ENCODE measurements at regions not wholly inside any gene's neighbourhood (a gene's known extent, or its start where the extent isn't known, plus 50 kb on each side); places are given as distances from the start of the nearest gene placed in this dataset.

- DNase-seq (ENCODE audit: low read depth in 2 of 2) = no peak
These were observed 77.4 kb downstream of the NCOR2 start for GRCh38 chr12:124489915-124490583.

GRCh38 chr12:124489220-124489619 lies 78.2 kb downstream of the NCOR2 start:
- DNase-seq (ENCODE audit: low read depth in 2 of 2) = no peak

GRCh38 chr12:124488520-124488919 lies 78.9 kb downstream of the NCOR2 start:
- DNase-seq (ENCODE audit: low read depth in 2 of 2) = no peak

- DNase-seq (ENCODE audit: low read depth in 2 of 2) = no peak
These were observed 79.6 kb downstream of the NCOR2 start for GRCh38 chr12:124487834-124488165.

GRCh38 chr12:124487066-124487833 lies 80.2 kb downstream of the NCOR2 start:
- no peak for DNase-seq (ENCODE audit: low read depth in 2 of 2)

GRCh38 chr12:124486346-124486963 lies 81.0 kb downstream of the NCOR2 start:
- DNase-seq (ENCODE audit: low read depth in 2 of 2) = no peak

GRCh38 chr12:124485371-124485770 lies 82.0 kb downstream of the NCOR2 start:
- DNase-seq (ENCODE audit: low read depth in 2 of 2) = no peak

GRCh38 chr12:124484526-124484953 lies 82.9 kb downstream of the NCOR2 start:
- no peak for DNase-seq (ENCODE audit: low read depth in 2 of 2)

- no peak for DNase-seq (ENCODE audit: low read depth in 2 of 2)
These were observed 83.3 kb downstream of the NCOR2 start for GRCh38 chr12:124484067-124484466.

- no peak for DNase-seq (ENCODE audit: low read depth in 2 of 2)
These were observed 84.3 kb downstream of the NCOR2 start for GRCh38 chr12:124482901-124483799.

GRCh38 chr12:124482567-124482893 lies 84.9 kb downstream of the NCOR2 start:
- DNase-seq (ENCODE audit: low read depth in 2 of 2) = no peak

- peak in 1 of 2 donors; percentile 57 for DNase-seq (ENCODE audit: low read depth in 2 of 2)
These were observed 85.4 kb downstream of the NCOR2 start for GRCh38 chr12:124481772-124482566.

GRCh38 chr12:124481257-124481750 lies 86.1 kb downstream of the NCOR2 start:
- no peak for DNase-seq (ENCODE audit: low read depth in 2 of 2)

GRCh38 chr12:124480469-124481256 lies 86.7 kb downstream of the NCOR2 start:
- peak; percentile 54 to 79 for DNase-seq (ENCODE audit: low read depth in 2 of 2)

- DNase-seq (ENCODE audit: low read depth in 2 of 2) = no peak
These were observed 87.5 kb downstream of the NCOR2 start for GRCh38 chr12:124479680-124480468.

GRCh38 chr12:124478985-124479645 lies 88.3 kb downstream of the NCOR2 start:
- DNase-seq (ENCODE audit: low read depth in 2 of 2) = no peak

- DNase-seq (ENCODE audit: low read depth in 2 of 2) = no peak
These were observed 89.0 kb downstream of the NCOR2 start for GRCh38 chr12:124478416-124478815.

GRCh38 chr12:124477107-124477915 lies 90.1 kb downstream of the NCOR2 start:
- DNase-seq (ENCODE audit: low read depth in 2 of 2) = peak in 1 of 2 donors; percentile 65
